ENCODE measurements at regions not wholly inside any gene's neighbourhood (a gene's known extent, or its start where the extent isn't known, plus 50 kb on each side); places are given as distances from the start of the nearest gene placed in this dataset.
"Not testable (repeated sequence)": the region's sequence is repeated elsewhere in the genome, so short reads cannot be mapped to it uniquely, and the experiment has no call there.

DNA sequence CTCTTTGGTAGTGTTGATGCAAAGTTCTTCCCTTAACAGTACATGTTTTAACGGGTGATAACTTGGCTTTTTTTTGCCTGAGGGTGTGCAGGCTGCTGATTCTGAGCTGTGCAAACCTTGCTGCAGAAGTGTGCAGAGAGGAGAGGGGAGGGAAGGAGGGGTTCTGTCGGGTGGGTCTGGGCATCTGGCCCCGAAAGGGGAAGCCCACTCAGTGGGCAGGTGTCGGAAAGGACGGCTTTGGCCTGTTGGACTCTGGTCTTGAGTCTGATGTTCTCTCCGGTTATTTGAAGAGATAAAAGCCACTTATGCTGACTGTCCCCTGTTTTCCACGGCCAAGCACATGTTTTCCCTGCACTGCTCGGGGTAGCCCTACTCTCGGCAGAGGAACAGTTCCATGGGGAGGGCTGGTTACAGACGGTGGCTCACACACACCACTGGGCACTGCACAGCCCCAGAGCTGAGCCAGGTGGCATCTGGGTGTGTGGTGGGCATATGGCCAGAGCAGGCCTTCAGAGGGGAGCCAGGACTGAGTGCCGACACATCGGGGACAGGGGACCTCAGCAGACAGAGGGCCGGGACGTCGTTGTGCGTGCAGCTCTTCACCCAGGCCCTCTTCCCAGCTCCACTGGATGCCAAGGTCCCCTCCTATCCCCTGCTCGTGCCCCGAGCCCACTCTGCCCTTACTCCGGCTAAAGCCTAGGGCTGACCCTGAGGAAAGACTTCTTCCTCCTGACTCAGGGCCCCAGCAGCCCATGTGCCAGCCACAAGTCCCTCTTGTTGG, 93.2 kb downstream of the TEX29 start:
- no peak for DNase-seq

GRCh38 chr13:111414341-111414740, 93.9 kb downstream of the TEX29 start:
- no peak for DNase-seq

DNA sequence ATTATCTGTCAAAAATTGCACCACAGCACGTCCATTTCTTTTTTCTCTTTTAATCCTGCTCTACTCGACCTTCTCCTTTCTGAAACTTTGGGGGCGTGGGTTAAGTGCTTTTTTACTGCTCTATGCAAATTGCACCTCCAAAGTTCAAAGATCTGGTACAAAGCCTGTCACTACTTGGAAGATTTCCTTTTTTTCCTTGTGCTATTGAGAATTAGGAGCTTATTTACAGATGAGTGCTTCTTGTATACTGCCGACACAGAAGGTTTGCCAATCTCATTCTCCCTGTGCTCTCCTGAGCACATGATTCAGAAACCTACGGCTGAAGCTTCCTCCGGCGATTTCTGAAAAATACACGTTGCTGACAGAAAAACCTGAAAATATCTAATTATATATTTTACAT, 94.8 kb downstream of the TEX29 start:
- no peak for DNase-seq

GRCh38 chr13:111415765-111416164, 95.3 kb downstream of the TEX29 start:
- DNase-seq = no peak

DNA sequence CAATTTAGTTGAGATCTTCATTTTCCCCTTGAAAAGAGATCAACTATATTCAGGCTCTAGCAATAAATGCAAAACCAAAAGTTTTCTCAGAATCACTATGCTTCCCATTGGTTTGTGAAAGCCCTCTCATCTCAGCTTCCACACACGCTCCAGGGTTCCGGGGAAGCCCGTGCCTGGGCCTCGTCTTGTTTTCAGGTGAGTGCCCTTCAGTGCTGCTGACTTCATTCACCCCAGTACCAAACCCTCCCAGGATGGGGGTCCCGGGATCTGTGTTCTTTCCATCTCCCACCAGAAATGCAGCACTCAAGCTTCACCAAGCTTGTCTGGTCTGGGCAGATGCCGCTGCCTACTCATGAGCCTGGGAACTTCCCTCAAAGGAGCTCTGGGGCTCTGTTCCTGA, 97.7 kb downstream of the TEX29 start:
- no peak for DNase-seq

DNA sequence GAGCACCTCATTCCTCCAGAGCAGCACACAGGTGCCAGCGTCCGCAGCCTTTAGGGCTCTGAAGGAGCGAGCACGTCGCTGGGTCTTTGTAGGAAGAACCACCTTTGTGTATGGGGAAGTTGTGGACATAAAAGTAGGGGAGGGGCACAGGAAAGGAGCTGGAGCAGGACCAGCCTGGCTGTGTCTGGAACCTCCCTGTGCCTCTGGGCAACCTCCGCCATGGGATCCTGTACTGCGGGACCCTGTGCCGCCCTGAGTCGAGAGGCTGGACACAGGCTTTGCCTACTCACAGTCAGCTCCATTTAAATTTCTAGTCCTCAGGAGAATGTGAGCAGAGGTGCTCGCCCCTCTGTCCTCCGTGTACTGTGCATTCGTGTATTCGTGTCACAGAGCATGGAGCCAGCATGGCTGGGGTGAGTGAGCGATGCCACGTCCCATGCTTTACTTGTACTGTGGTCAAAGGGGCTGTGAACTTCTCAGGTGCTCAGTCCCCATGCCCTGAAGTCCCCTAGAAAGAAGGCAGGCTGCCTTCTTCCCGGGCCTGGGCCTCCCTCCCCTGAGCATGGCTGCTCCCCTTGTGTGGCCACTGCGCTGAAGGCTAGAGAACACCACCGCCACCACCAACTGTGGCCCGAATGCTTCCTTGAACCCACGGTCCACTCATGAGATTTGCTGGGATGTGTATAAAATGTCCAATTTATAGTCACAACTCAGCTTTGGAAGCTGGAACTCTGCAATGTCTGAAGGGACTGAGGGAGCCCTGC, 99.9 kb downstream of the TEX29 start:
- DNase-seq = no peak

DNA sequence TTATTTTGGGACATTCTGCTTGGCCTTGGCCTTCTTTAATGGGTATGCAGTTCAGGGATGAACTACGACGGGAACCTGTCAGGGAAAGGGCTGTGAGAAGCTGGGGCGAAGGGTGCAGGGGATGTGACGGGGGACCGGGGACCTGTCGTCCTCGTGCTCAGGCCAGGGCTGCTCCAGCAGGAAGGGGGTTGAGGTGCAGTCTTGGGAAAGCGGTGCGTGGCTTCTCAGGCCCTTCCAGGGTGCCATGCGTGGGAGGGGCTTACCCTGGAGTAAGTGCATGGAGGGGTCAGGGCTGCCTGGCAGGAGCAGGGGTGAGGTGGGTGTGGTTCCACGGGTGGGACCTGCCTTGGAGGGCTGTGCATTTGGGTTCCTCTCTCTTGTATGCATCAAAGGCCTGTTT, 100.8 kb downstream of the TEX29 start:
- no peak for DNase-seq

DNA sequence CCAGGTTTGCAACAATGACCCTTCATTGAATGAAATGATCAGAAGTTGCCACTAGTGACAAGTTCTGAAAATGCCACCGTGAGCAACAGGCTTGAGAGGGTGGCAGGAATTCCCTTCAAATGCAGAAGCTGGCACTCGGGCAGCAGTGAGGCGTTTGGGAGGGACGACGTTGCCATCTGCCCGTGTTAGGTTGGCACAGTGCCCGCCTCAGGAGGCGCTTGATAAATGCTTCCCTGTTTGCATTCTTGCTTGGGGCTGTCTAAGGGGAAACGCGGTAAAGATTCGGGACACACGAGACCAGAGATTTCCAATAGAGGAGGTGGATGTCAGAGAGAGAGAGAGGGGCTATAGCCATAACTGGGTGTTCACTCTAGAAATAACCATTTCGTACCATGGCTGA, 101.9 kb downstream of the TEX29 start:
- no peak for DNase-seq

- DNase-seq = no peak
Observed at GRCh38 chr13:111423168-111423785, 102.8 kb downstream of the TEX29 start.

DNA sequence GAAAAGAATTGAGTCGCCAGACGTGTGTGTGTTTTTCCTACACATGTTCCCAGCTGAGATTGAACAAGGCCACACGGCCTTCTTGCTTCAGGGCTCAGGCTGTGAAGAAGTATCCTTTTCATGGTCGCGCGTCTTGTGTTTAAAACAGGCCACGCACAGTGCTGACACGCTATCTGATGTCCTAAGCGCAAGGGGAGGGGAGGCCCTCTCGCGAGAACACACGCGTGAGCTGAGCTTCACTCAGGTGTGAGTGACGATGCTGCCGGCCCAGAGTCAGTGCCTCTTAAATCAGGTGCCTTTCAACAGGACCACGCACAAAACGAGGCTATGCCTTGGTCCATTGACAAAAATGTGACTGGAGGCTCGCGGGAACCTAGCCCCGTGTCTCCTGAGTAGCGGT, 103.7 kb downstream of the TEX29 start:
- DNase-seq = no peak

- no peak for DNase-seq
Observed at GRCh38 chr13:111425326-111425725, 104.9 kb downstream of the TEX29 start.

GRCh38 chr13:111429064-111429558, 108.7 kb downstream of the TEX29 start:
- peak; percentile 15 for DNase-seq

DNA sequence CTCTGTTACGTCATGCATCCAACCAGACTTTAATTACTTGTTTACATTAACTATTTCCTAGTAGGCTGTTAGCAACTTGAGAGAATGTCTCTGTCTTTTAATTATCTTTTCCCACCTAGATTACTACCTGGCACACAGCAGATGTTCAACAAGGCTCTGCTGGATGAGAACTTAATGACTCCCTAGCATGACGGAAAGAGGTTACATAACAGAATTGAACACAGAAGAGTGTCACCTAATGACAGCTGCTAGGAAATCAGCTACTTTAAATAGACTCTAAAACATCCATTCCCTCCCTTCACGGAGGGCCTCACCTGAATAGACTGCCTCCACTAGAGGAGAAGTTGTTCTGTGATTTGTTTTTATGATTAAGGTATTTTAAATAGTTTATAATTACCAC, 110.8 kb downstream of the TEX29 start:
- DNase-seq = no peak

DNA sequence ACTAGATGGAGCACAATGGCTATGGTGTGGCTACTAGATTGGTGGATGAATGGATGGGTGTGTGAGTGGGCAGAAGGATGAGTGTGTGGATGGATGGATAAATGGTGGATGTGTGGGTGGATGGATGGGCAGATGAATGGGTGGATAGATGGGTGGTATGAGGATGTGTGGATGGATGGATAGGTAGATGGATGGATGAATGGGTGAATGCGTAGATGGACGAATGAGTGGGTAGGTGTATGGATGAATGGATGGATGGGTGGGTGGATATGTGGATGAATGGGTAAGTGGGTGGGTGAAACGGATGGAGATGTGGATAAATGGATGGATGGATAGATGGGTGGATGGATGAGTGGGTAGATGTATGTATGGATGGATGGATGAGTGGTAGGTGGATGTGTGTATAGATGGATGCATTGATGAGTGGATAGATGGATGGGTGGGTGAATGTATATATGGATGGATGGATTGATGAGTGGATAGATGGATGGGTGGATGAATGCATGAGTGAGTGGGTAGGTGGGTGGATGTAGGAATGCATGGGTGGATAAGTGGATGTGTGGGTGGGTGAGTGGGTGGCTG, 114.2 kb downstream of the TEX29 start:
- no peak for DNase-seq

GRCh38 chr13:111436446-111436845, 116.0 kb downstream of the TEX29 start:
- DNase-seq = no peak

DNA sequence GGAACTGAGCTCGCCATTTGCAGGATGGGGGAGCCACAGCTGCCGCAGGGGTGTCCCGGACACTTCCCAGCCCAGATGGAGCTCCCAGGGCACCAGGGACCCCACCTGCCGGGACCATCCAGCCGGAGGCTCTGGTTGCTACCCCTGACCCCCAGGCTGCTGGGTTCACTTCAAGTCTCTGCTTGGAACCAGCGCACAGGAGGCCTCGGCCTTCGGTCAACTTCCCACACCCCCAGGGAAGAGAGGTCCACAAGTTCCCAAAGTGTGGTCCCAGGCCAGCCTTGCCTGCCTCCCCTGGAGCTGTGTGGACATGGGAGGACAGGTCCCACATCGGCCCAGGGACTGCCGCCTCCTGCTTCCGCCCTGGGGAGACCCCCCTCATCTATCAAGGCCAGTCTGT, 117.0 kb downstream of the TEX29 start:
- no peak for DNase-seq

- no peak for DNase-seq
Observed at GRCh38 chr13:111437856-111438547, 117.6 kb downstream of the TEX29 start.

DNA sequence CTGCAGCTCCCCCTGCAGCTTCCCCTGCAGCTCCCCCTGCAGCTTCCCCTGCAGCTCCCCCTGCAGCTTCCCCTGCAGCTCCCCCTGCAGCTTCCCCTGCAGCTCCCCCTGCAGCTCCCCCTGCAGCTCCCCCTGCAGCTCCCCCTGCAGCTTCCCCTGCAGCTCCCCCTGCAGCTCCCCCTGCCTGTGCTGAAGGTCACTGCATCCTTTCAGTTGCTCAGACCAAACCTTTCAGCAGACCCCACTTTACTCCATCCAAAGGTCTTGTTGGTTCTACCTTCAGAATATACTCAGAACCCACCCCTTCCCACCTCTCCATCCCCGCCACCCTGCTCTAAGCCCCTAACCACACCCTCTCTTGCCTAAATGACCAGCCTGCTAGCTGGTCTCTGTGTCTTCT, 120.0 kb downstream of the TEX29 start:
- DNase-seq = not testable (repeated sequence)

DNA sequence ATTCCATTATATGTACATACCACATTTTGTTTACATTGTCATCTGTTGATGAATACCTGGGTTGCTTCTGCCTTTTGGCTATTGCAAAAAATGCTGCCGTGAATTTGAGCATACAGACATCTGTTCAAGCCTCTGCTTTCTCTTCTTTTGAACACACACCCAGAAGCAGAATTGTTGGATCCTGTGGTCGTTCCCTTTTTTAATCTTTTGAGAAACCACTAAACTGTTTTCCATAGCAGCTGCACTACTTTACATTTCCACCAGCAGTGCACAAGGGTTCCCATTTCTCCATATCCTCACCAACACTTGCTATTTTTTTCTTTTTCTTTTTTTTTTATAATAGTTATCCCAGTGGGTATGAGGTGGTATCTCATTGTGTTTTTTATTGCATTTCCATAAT, 123.5 kb downstream of the TEX29 start:
- no peak for DNase-seq

GRCh38 chr13:111448504-111448903, 128.1 kb downstream of the TEX29 start:
- no peak for DNase-seq

GRCh38 chr13:111449041-111449440, 128.6 kb downstream of the TEX29 start:
- DNase-seq = no peak

DNA sequence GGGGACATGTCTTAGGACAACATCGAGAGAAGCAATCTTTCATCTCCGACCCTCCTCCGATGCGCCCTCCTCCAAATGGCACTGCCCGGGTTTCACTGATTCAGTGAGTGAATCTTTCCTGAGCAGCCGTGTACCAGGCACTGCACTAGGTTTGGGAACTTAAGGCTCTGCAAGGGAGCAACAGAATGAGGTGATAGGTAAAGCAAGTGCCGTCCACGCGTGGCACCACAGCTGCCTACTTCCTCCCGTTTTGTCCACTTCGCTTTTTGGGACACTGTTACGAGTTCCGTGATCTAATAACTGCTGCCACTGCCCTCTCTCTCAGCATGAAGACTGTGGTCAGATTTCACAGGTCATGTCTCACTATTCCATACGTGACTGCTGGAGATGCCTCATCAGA, 131.0 kb downstream of the TEX29 start:
- DNase-seq = no peak

Data from fibroblast of skin of scalp (primary cell).